ENCODE measurements at regions not wholly inside any gene's neighbourhood (a gene's known extent, or its start where the extent isn't known, plus 50 kb on each side); places are given as distances from the start of the nearest gene placed in this dataset.
"Not testable (repeated sequence)": the region's sequence is repeated elsewhere in the genome, so short reads cannot be mapped to it uniquely, and the experiment has no call there.

GRCh38 chr1:209171151-209171550 is 412.4 kb upstream of the CAMK1G start:
- TF ChIP-seq EP300 (conservative IDR thresholded peaks at IDR 0.05; ENCODE audit: poor library complexity, severe bottlenecking), result no peak
- TF ChIP-seq CTCF (IDR thresholded peaks at IDR 0.05; ENCODE audit: poor library complexity, severe bottlenecking), result no peak
- no peak for TF ChIP-seq SMC3 (conservative IDR thresholded peaks at IDR 0.05; ENCODE audit: poor library complexity)
- TF ChIP-seq EZH2 (IDR thresholded peaks at IDR 0.05; ENCODE audit: borderline replicate concordance, insufficient read depth, low read length, poor library complexity, severe bottlenecking), result no peak
- no peak for TF ChIP-seq REST (IDR thresholded peaks at IDR 0.05; ENCODE audit: borderline replicate concordance)
- no peak for TF ChIP-seq MXI1 (conservative IDR thresholded peaks at IDR 0.05; ENCODE audit: poor library complexity, severe bottlenecking)
- no peak for TF ChIP-seq POLR2AphosphoS5 (IDR thresholded peaks at IDR 0.05)
- TF ChIP-seq RAD21 (conservative IDR thresholded peaks at IDR 0.05), result no peak
- Histone ChIP-seq H3K9me2 (ENCODE audit: insufficient read depth, low read length) (no peaks in the 10 kb centered on the region), H3K27me3 (ENCODE audit: insufficient read depth, low read depth, low read length) (no peaks in the 10 kb centered on the region), H3K36me3 (ENCODE audit: insufficient read depth, low read length) (no peaks in the 10 kb centered on the region), H3K79me2 (replicated peaks; ENCODE audit: insufficient read depth, low read length) (no peaks in the 10 kb centered on the region), H3K27ac (ENCODE audit: low read length) (no peak overlapping the region), H3K9me3 (ENCODE audit: low read length) (no peaks in the 10 kb centered on the region), H3F3A (ENCODE audit: insufficient read depth, low read length, poor library complexity, severe bottlenecking) (no peaks in the 10 kb centered on the region), H2AFZ (ENCODE audit: low read depth, low read length) (no peak overlapping the region), H3K4me2 (ENCODE audit: low read length) (no peak overlapping the region), H4K20me1 (ENCODE audit: insufficient read depth) (no peaks in the 10 kb centered on the region), H3K4me3 (ENCODE audit: low read length) (no peak overlapping the region), H3K9ac (ENCODE audit: low read length) (no peak overlapping the region)

- Histone ChIP-seq H2AFZ (ENCODE audit: low read depth, low read length) (no peak overlapping the region), H3K4me3 (ENCODE audit: low read length) (no peak overlapping the region), H3K4me2 (ENCODE audit: low read length) (no peak overlapping the region), H3K27ac (ENCODE audit: low read length) (no peak overlapping the region), H4K20me1 (ENCODE audit: insufficient read depth) (no peaks in the 10 kb centered on the region), H3K9me2 (ENCODE audit: insufficient read depth, low read length) (no peaks in the 10 kb centered on the region), H3K9ac (ENCODE audit: low read length) (no peak overlapping the region), H3F3A (ENCODE audit: insufficient read depth, low read length, poor library complexity, severe bottlenecking) (no peaks in the 10 kb centered on the region), H3K9me3 (ENCODE audit: low read length) (no peaks in the 10 kb centered on the region), H3K27me3 (ENCODE audit: insufficient read depth, low read depth, low read length) (no peaks in the 10 kb centered on the region), H3K79me2 (replicated peaks; ENCODE audit: insufficient read depth, low read length) (no peaks in the 10 kb centered on the region), H3K36me3 (ENCODE audit: insufficient read depth, low read length) (no peaks in the 10 kb centered on the region)
- TF ChIP-seq REST (IDR thresholded peaks at IDR 0.05; ENCODE audit: borderline replicate concordance), result no peak
- no peak for TF ChIP-seq TAF1 (IDR thresholded peaks at IDR 0.05; ENCODE audit: low read depth)
- TF ChIP-seq RAD21 (conservative IDR thresholded peaks at IDR 0.05), result no peak
- TF ChIP-seq MXI1 (conservative IDR thresholded peaks at IDR 0.05; ENCODE audit: poor library complexity, severe bottlenecking), result no peak
- no peak for TF ChIP-seq SMC3 (conservative IDR thresholded peaks at IDR 0.05; ENCODE audit: poor library complexity)
- no peak for TF ChIP-seq EP300 (conservative IDR thresholded peaks at IDR 0.05; ENCODE audit: poor library complexity, severe bottlenecking)
- no peak for TF ChIP-seq POLR2AphosphoS5 (IDR thresholded peaks at IDR 0.05)
- no peak for TF ChIP-seq EZH2 (IDR thresholded peaks at IDR 0.05; ENCODE audit: borderline replicate concordance, insufficient read depth, low read length, poor library complexity, severe bottlenecking)
These were observed 411.2 kb upstream of the CAMK1G start for GRCh38 chr1:209172286-209172685.

GRCh38 chr1:209172792-209173542 is 410.5 kb upstream of the CAMK1G start:
- H3K27ac ChIP-seq (ENCODE audit: low read length); H3K36me3 ChIP-seq (ENCODE audit: insufficient read depth, low read length); H3F3A ChIP-seq (ENCODE audit: insufficient read depth, low read length, poor library complexity, severe bottlenecking); H3K9me2 ChIP-seq (ENCODE audit: insufficient read depth, low read length); H4K20me1 ChIP-seq (ENCODE audit: insufficient read depth); H3K27me3 ChIP-seq (ENCODE audit: insufficient read depth, low read depth, low read length); H3K79me2 ChIP-seq (replicated peaks; ENCODE audit: insufficient read depth, low read length); H2AFZ ChIP-seq (ENCODE audit: low read depth, low read length); H3K9me3 ChIP-seq (ENCODE audit: low read length); H3K4me3 ChIP-seq (ENCODE audit: low read length); H3K4me2 ChIP-seq (ENCODE audit: low read length); H3K9ac ChIP-seq (ENCODE audit: low read length): not testable (repeated sequence)
